GM21529 (cell line): ENCODE measurements at regions not wholly inside any gene's neighbourhood (a gene's known extent, or its start where the extent isn't known, plus 50 kb on each side); places are given as distances from the start of the nearest gene placed in this dataset.
"Not testable (repeated sequence)": the region's sequence is repeated elsewhere in the genome, so short reads cannot be mapped to it uniquely, and the experiment has no call there.

Experiments
- ATAC-seq: cut with Tn5 transposase; IDR thresholded peaks from one replicate; pipeline ENCODE4 v1.9.1; 2021; ENCODE audit not compliant: unreplicated experiment

DNA sequence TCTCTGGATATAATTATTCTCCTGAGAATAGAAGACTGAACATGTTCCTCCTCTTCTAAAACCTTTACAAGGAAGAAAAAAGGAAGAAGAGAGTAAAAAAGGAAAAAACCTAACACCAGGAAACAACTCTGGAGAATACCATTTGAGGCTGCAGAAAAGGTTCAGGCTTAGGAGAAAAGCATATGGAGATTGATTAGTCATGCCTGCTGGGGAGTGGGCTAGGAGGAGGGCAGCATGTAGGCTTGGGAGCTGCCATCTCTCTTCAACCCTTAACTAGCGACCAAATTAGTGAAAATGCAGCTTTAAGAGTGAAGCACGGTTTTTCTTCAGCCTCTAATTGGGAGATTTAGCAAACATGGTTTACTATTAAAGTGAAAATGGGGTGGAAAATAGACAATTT is 273.0 kb upstream of the CRY1 start:
- ATAC-seq = no peak

GRCh38 chr12:107368586-107368985 is 275.2 kb upstream of the CRY1 start:
- ATAC-seq = no peak

DNA sequence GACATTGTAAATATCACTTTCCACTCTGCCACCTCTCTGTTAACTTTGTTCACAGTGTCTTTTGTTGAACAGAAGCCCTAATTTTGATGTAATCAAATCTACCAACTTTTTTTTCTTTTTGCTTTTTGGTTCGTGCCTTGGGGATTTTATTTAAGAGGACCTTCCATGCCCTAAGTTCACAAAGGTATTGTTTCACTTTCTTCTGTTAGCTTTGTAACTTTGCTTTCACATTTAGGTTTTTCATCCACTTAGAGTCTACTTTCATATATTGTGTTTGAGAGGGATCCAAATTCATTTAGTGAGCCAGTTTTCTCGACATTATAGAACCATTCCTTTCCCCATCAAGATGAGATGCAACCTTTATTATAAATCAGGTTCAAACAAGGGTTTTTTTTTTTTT is 275.7 kb upstream of the CRY1 start:
- ATAC-seq = no peak

- no peak for ATAC-seq
Measured at GRCh38 chr12:107369679-107370078, 276.3 kb upstream of the CRY1 start.

GRCh38 chr12:107372229-107372658 is 278.9 kb upstream of the CRY1 start:
- ATAC-seq = no peak

- no peak for ATAC-seq
Measured at GRCh38 chr12:107373238-107373809, 280.0 kb upstream of the CRY1 start.

- no peak for ATAC-seq
Measured at GRCh38 chr12:107374161-107374840, 281.0 kb upstream of the CRY1 start.

DNA sequence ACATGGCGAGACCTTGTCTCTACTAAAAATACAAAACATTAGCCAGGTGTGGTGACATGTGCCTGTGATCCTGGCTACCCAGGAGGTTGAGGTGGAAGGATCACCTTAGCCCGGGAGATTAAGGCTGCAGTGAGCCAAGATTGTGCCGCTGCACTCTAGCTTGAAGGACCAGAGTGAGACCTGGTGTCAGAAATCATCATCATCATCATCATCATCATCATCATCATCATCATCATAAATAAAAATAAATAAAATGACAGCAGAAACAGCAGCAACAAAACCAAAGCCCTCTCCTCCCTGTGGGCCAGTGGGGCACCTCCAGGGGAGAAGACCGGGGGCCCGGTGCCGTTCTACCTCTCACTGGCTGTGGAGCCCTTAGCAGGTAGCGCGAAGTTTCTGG is 281.9 kb upstream of the CRY1 start:
- ATAC-seq = no peak

- ATAC-seq = no peak
Measured at GRCh38 chr12:107377596-107378385, 284.4 kb upstream of the CRY1 start.

GRCh38 chr12:107378609-107379008 is 285.3 kb upstream of the CRY1 start:
- no peak for ATAC-seq

GRCh38 chr12:107379142-107379851 is 285.9 kb upstream of the CRY1 start:
- not testable (repeated sequence) for ATAC-seq

- ATAC-seq = no peak
Measured at GRCh38 chr12:107379852-107380567, 286.7 kb upstream of the CRY1 start.

- no peak for ATAC-seq
Measured at GRCh38 chr12:107384645-107385044, 291.3 kb upstream of the CRY1 start.

DNA sequence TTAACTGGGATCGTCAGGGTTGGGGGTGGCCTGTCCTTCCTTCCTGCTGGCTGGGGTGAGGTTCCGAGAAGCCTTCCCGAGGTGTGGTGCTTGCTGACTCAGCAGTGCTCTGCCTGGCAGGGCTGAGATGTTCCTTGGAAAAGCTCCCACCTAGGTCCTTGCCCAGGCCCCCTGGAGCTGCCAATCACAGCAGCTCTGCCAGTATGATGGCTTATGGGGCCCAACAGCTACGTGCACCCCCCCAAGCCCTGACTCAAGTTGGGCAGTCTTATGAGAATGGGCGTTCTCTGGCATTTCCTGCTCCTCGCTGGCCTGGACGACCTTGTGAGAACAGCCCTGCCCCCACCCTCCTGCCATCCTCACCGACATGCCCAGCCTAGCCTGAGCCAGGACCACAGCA is 292.2 kb upstream of the CRY1 start:
- no peak for ATAC-seq

- ATAC-seq = no peak
Measured at GRCh38 chr12:107386569-107386968, 293.2 kb upstream of the CRY1 start.

- no peak for ATAC-seq
Measured at GRCh38 chr12:107388263-107388662, 294.9 kb upstream of the CRY1 start.

DNA sequence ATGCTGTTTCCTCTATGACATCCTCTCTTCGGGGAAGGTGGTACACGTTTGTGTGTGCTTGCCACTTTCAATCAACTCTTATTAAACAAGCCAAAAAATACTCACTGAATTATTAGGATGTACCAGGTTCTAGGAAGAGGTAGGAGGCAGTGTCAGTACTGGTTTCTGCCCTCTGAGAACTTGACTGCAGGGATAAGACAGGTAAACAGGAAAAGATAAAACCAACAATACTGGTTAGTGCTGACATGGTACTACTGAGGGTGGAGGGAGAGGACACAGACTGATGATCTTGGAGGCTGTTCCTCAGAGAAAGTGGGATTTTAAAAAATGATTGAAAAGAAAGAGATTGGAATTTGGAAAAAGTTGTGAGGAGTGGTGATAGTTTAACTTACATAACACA is 295.2 kb upstream of the PWP1 start:
- ATAC-seq = no peak

DNA sequence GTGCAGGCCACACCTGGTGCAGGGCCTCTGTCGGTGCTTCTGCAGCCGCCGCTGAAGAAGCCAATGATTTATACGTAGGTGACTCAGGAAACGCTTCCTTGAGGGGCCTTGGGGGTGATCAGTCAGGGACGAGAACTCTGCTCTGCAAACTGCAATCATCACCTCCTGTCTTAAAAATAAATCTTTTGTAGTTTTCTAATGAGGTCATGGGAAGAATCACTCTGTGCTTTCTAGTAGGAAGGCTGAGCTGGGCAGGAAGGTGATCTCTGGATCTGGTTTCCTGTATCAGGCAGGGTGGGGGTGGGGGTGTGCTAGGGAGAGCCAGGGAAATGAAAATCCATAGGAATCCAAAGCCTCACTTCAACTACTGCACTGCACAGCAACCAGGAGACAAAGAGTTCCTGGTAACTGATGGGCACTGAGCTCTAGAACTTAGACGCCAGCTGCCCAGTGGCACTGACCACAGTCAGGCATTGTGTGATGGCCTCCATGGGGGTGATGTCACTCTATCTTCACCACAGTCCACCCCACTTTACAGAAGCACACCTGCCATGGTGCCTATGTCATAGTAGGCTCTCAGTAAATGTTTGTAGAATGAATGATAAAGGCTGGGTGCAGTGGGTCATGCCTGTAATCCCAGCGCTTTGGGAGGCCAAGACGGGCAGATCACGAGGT is 292.4 kb upstream of the PWP1 start:
- no peak for ATAC-seq

DNA sequence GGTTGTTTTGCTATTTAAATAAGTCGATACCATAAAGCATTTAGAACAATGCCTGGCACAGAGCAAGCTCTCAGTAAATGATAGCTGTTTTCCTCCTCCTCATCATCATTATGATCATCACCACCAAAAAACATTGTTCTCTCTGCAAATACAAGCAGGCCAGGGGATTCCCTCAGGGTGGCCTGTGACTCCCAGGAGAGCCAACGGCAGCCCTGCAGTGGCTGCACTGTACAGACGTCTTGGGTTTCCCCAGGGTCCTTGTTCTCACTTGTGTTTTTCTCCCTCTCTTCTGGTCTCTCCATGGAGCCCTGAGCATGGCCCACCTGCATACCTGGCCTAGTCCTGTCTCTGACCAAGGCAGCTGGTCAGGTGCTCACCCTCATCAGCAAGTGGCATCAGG is 290.9 kb upstream of the PWP1 start:
- ATAC-seq = no peak

- no peak for ATAC-seq
Measured at GRCh38 chr12:107395817-107396216, 289.8 kb upstream of the PWP1 start.
